ENCODE measurements at regions not wholly inside any gene's neighbourhood (a gene's known extent, or its start where the extent isn't known, plus 50 kb on each side); places are given as distances from the start of the nearest gene placed in this dataset.
A peak's percentile ranks its signal among the peaks of the same experiment; 100 is the strongest.

DNA sequence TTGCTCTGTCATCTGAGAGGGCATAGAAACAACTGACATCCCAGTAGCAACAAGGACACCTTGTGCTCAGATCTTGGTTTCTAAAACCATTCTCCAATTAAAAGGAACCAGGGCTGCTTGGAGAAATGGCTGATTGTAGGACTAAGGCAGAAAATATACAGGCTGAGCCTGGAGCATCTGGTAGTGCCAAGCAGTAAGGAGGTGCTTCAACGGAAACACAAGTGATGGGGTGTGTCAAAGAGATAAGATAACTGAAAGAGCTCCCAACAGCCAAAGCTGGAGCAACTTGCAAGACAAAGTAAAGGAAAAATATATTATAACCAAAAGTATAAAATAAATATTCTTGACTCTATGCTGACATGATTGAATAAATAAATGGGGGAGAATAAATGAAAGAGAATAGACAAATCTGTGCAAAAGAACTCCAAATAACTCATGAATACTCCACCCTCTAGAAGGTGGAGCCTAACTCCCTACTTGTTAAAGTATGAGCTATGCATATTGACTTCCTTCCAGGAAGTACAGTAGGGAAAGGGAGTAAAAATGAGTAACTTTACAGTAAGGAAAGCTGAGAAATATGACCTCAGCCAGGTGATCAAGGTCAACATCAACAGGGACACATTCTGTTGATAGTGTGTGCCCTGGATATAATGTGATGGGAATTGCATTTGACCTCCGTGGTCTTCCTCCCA lies 162.4 kb downstream of the NOC3L start:
- no peak overlapping the region for H3K4me3 ChIP-seq (ENCODE audit: low read depth, low read length)
- no peaks in the 10 kb centered on the region for H3K4me1 ChIP-seq
- TF ChIP-seq, protein P1, sequence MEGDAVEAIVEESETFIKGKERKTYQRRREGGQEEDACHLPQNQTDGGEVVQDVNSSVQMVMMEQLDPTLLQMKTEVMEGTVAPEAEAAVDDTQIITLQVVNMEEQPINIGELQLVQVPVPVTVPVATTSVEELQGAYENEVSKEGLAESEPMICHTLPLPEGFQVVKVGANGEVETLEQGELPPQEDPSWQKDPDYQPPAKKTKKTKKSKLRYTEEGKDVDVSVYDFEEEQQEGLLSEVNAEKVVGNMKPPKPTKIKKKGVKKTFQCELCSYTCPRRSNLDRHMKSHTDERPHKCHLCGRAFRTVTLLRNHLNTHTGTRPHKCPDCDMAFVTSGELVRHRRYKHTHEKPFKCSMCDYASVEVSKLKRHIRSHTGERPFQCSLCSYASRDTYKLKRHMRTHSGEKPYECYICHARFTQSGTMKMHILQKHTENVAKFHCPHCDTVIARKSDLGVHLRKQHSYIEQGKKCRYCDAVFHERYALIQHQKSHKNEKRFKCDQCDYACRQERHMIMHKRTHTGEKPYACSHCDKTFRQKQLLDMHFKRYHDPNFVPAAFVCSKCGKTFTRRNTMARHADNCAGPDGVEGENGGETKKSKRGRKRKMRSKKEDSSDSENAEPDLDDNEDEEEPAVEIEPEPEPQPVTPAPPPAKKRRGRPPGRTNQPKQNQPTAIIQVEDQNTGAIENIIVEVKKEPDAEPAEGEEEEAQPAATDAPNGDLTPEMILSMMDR (IDR thresholded peaks at IDR 0.05; ENCODE audit: low read depth, low read length) = no peak
- no peaks in the 10 kb centered on the region for H3K9me3 ChIP-seq
- no peaks in the 10 kb centered on the region for H3K36me3 ChIP-seq
- no peak for DNase-seq
- H3K27me3 ChIP-seq = no peaks in the 10 kb centered on the region

DNA sequence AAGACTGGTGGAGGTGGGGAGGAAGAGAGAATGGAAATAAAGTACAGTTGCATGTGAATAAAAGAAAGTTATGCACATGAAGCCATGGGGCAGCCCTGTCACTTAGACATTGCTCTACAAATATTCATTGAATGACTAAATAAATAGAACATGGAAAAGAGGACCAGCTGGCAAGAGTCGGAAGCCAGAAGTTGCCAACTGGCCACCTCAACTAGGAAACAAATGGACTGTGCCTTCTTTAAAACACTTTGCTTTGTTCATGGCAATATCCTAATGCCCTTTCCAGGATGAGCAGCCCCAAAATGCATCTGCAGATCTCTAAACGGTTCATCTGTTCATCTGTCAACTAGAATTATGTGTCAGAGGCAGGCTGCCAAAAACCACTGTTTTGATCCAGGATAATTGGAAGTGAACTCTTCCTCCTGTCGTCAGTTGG lies 157.3 kb downstream of the NOC3L start:
- Histone ChIP-seq H3K4me1 (peaks cover 1% of the 10 kb centered on the region; the same call in 1 of the 2 replicates), H3K4me3 (ENCODE audit: low read depth, low read length) (no peak overlapping the region), H3K36me3 (no peaks in the 10 kb centered on the region), H3K9me3 (no peaks in the 10 kb centered on the region), H3K27me3 (no peaks in the 10 kb centered on the region)
- DNase-seq = peak; percentile 20
- TF ChIP-seq, protein P1 (IDR thresholded peaks at IDR 0.05; ENCODE audit: low read depth, low read length) = no peak

DNA sequence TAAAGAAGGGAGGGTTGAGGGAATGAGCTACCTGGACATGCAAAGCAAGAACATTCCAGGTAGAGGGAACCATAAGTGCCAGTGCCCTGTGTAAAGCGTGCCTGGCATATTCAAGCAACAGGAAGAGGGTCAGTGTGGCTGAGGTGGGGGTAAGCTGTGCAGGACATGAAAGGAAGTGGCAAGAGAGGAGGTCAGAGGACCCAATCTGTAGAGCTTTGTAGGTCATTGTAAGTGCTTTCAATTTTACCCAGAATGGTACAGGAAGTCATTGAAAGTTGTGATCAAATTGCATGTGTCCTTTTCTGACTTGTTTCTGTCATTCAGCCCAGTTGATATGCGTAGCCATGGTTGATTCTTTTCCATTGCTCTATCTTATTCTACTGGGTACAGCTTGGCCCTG lies 156.6 kb downstream of the NOC3L start:
- TF ChIP-seq, protein P1 (IDR thresholded peaks at IDR 0.05; ENCODE audit: low read depth, low read length) = no peak
- H3K4me1 ChIP-seq = peaks cover 8% of the 10 kb centered on the region; the same call in 1 of the 2 replicates
- DNase-seq = no peak
- H3K4me3 ChIP-seq (ENCODE audit: low read depth, low read length) = no peak overlapping the region
- H3K36me3 ChIP-seq = no peaks in the 10 kb centered on the region
- H3K27me3 ChIP-seq = no peaks in the 10 kb centered on the region
- H3K9me3 ChIP-seq = no peaks in the 10 kb centered on the region; the same call in 1 of the 2 replicates

DNA sequence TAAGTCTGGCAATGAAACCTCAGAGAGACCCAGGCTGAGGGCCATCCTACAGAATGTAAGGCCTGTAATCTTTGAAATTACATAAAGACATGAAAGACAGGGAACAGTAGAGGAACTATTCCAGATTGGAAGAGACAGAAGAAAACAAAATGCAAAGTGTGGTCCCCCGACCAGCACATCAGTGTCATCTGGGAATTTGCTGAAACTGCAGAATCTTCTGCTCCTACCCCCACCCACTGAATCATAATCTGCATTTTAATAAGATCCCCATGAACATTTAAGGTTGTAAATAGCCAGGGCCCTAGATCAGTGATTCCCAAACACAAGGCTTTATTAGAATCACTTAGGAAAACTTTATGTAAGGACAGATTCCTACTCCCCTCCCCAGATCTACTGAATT lies 154.4 kb downstream of the NOC3L start:
- Histone ChIP-seq H3K36me3 (no peaks in the 10 kb centered on the region), H3K4me1 (peaks cover 8% of the 10 kb centered on the region; the same call in 1 of the 2 replicates), H3K27me3 (no peaks in the 10 kb centered on the region), H3K9me3 (no peaks in the 10 kb centered on the region; the same call in 1 of the 2 replicates), H3K4me3 (ENCODE audit: low read depth, low read length) (no peak overlapping the region)
- DNase-seq = no peak
- TF ChIP-seq, protein P1 (IDR thresholded peaks at IDR 0.05; ENCODE audit: low read depth, low read length) = no peak

DNA sequence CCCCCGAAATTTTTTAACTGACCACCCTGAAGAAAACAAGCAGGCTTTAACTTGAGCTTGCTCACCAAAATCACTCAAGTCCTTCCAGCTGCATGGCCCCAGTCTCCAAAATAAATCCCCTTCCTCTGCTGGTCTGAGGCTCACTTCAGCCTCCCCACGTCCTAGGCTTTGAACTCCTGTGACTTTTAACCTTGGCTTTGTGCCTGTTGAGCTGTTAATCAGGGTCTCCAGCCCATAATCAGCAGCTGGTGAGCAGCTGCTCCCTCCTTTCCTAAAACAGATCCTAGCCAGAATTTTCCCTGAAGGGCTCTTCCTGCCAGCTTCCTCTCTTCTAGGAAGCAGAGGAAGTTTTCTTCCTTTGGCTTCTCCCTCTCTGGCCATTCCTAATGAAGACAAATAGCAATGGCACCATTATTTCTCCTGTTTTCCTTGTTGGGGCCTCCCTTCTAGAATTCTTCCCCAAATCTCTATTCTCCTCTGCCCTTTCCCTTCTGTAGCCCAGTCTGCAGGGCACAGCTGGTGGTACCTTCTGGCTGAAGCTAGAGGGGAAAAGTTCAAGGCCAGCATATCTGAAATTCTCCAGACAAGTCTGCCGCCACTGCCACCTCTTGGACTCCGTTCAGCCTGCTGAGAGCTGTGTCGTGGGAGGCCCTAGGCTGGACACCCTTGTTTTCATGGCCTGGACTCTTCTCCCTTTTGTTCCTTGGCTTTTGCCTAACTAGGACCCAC lies 152.1 kb downstream of the NOC3L start:
- TF ChIP-seq, protein P1 (IDR thresholded peaks at IDR 0.05; ENCODE audit: low read depth, low read length) = no peak
- no peak for DNase-seq
- H3K27me3 ChIP-seq = no peaks in the 10 kb centered on the region
- no peaks in the 10 kb centered on the region for H3K36me3 ChIP-seq
- no peak overlapping the region for H3K4me3 ChIP-seq (ENCODE audit: low read depth, low read length)
- peaks cover 8% of the 10 kb centered on the region; the same call in 1 of the 2 replicates for H3K4me1 ChIP-seq
- H3K9me3 ChIP-seq = no peaks in the 10 kb centered on the region; the same call in 1 of the 2 replicates

DNA sequence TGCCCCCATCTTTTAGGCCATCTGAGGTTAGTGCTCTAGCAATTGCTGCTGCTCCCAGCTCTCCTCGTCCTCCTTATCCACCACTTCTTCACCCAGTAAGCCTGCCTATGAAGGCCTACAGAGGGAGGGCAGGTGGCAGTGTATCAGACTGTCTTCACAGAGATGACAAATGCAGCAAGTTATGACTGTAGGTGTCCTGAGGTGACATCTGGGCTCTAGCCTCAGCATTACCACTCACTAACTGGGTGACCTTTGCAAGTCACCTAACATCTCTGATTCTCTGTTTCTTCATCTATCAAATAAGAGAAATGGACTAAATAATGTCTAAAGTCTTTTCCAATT lies 151.6 kb downstream of the NOC3L start:
- Histone ChIP-seq H3K27me3 (no peaks in the 10 kb centered on the region), H3K36me3 (no peaks in the 10 kb centered on the region), H3K4me3 (ENCODE audit: low read depth, low read length) (no peak overlapping the region), H3K9me3 (no peaks in the 10 kb centered on the region; the same call in 1 of the 2 replicates), H3K4me1 (peaks cover 8% of the 10 kb centered on the region; the same call in 1 of the 2 replicates)
- DNase-seq = no peak
- TF ChIP-seq, protein P1 (IDR thresholded peaks at IDR 0.05; ENCODE audit: low read depth, low read length) = no peak
